D341Med (cell line): ENCODE measurements at regions not wholly inside any gene's neighbourhood (a gene's known extent, or its start where the extent isn't known, plus 50 kb on each side); places are given as distances from the start of the nearest gene placed in this dataset.
"Not testable (repeated sequence)": the region's sequence is repeated elsewhere in the genome, so short reads cannot be mapped to it uniquely, and the experiment has no call there.

Experiments used
- DNase-seq: peaks from one replicate; pipeline ENCODE4 v3.0.0; 2012; ENCODE audit warnings: low spot score

GRCh38 chr13:48844676-48845075 lies 131.0 kb upstream of the FNDC3A start:
- DNase-seq = no peak

DNA sequence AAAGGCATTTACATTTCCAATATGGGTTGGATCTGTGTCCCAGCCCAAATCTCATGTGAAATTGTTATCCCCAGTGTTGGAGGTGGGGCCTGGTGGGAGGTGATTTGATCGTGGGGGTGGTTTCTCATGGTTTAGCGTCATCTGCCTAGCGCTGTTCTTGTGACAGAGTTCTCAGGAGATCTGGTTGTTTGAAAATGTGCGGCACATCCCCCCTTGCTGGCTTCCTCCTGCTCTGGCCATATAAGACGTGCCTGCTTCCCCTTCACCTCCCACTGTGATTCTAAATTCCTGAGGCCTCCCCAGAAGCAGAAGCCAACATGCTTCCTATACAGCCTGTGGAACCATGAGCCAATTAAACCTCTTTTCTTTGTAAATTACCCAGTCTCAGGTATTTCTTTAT lies 126.2 kb upstream of the FNDC3A start:
- DNase-seq = no peak

- DNase-seq = no peak
These were observed 124.0 kb upstream of the FNDC3A start for GRCh38 chr13:48851707-48852106.

DNA sequence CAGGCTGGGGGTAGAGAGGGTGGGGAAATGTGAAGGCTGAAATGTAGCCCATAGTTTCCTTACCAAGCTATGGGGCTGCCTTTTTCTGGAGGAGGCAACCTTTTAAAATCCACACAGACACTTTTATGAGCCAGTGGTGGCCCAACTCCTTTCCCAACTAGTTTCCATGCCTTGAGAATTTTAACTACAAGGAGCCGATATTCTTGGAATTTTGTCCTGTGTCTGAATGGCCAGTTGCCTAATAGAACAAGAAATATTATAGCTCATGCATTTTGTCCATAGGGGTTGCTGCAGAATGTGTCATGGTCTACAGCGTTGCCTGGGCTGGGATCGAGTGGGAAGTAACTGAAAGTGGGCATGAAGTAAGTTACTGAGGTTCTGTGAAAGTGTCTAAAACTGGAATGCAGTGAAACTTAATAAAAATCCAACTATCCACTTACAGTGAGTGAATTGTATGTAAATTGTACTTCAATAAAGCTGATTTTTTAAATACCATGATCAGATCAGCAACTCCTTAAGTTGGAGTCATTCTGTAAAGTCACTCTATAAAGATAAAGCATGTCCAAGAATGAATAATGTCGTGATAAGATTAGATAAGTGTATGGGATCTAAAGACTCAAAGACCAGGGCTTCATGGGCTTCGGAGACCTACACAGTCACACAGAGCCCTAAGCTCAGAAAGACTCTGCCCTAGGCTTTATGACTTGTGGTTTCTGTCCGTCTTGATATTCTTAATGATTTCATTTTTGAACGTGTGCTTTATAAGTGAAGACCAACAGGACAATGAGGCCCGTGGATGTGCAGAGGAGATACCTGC lies 122.6 kb upstream of the FNDC3A start:
- DNase-seq = no peak

DNA sequence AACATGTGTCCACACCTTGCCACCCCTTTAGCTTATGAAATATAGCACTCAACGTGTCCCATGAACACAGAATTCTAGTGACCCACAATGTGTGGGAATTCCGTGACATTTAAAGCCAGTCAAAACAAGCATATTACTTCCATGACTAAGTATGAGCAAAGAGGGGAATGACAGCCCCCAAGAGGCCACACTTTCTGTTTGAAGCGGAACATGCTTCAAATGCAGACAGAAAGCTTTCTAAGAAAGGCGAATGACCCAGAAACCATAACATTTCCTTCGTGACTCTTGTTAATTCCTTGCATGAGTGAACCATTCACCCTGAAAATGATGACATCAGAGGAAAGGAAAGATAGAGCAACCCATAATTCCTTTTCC lies 122.0 kb upstream of the FNDC3A start:
- DNase-seq = no peak

GRCh38 chr13:48857576-48857975 lies 118.1 kb upstream of the FNDC3A start:
- no peak for DNase-seq

- no peak for DNase-seq
These were observed 117.4 kb upstream of the FNDC3A start for GRCh38 chr13:48858122-48858902.

GRCh38 chr13:48859272-48860105 lies 116.2 kb upstream of the FNDC3A start:
- no peak for DNase-seq

DNA sequence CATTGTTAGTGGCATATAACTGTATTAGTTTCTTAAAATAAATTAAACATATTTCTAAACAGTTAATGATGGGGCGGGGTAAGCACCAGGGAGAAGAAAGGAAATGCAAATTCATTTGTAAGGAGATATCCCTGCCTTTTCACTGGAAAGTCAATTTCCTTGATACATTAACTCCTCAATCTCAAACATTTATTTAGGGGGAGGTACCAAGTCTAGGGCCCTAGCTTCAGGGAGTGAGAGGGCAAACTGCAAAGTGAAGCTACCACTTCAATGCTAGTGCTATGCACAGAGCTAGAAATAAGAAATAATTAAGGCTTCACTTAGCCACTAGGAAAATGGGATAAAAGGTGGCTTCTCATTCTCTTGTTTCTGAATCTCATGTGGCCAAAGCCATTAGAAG lies 115.3 kb upstream of the FNDC3A start:
- no peak for DNase-seq

- DNase-seq = no peak
These were observed 113.1 kb upstream of the FNDC3A start for GRCh38 chr13:48862572-48862971.

- no peak for DNase-seq
These were observed 111.6 kb upstream of the FNDC3A start for GRCh38 chr13:48864100-48864499.

- DNase-seq = no peak
These were observed 109.5 kb upstream of the FNDC3A start for GRCh38 chr13:48866249-48866648.

DNA sequence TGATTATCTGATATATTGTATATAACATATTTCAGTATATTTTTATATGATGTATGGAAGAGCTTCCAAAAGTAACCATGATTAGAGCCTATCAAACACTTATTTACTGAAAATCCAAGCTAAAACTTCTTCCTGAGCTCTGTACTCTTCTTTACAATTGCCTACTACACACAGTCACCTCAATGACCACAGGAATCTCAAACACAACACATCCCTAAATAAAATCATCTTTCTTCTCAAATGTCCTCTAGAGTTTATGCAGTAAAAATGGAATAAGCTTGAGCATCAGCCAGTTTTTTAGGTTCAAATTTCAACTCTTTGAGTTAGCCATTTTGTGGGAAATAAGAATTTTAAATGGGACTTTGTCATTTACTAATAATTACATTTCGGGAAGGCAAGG lies 102.6 kb upstream of the FNDC3A start:
- DNase-seq = no peak

GRCh38 chr13:48873587-48873986 lies 102.1 kb upstream of the FNDC3A start:
- DNase-seq = no peak

- DNase-seq = no peak
These were observed 101.5 kb upstream of the FNDC3A start for GRCh38 chr13:48874165-48874564.

DNA sequence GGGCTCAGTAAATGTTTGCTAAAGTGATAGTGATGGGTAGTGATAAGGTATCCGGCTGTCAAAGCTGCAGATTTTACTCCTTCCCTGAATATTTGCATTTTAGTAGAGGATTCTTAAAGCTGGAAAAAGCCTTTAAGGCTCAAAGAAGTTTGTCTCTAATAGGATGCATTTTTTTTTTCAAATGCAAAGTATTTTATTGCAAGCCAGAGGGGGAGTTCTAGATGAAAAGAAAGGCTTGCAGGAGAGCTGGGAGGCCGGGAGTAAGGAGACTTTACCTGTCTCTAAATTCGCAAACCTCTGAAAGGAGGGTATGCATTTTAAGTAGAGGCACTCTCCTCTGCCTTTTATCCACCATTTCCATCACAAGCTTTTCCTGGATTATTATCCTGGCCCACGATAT lies 100.7 kb upstream of the FNDC3A start:
- no peak for DNase-seq

DNA sequence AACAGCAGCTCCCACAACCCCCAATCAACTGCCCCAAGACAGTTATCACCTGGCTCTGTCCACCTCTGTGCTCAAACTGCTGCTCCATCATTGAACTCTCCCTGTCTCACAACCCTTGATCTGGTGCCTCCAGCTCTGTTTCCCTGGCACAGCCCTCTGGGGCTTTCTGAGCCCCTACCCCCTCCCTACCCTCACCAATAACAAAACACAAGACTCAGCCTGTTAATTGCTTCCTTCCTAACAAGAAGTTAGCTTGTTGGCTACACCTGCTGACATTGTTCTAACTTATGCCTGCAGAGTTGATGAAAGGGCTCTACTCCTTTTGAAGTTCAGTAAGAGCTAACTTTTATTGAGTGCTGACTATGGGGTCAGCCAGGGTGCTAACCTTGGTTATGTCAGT lies 99.4 kb upstream of the FNDC3A start:
- DNase-seq = no peak

GRCh38 chr13:48879432-48879831 lies 96.3 kb upstream of the FNDC3A start:
- no peak for DNase-seq

DNA sequence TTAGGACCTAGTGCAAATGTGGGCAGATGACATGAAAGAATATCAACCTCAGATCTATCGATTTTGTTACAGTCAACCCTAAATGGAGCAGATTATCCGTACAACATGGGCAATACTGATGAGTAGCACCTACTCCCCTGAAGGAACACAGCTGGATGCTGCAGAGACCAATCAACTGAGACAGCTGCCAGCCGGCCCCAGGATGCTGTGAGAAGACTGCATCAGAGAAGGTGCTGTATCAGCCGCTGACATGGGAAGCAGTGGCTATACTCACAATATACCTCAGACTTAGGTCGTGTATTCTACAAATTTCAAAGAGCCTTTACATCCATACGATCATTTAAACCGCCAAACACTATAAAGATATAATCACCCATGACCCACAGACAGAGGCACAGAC lies 95.9 kb upstream of the FNDC3A start:
- DNase-seq = no peak

DNA sequence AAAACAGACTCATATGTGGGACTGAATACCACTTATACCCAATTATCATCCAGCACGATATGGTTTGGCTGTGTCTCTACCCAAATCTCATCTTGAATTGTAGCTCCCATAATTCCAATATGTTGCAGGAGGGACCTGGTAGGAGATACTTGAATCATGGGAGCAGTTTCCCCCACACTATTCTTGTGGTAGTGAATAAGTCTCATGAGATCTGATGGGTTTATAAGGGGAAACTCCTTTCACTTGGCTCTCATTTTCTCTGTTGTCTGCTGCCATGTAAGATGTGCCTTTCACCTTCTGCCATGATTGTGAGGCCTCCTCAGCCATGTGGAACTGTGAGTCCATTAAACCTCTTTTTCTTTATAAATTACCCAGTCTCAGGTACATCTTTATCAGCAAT lies 91.9 kb upstream of the FNDC3A start:
- DNase-seq = not testable (repeated sequence)

- DNase-seq = no peak
These were observed 90.7 kb upstream of the FNDC3A start for GRCh38 chr13:48885027-48885395.

DNA sequence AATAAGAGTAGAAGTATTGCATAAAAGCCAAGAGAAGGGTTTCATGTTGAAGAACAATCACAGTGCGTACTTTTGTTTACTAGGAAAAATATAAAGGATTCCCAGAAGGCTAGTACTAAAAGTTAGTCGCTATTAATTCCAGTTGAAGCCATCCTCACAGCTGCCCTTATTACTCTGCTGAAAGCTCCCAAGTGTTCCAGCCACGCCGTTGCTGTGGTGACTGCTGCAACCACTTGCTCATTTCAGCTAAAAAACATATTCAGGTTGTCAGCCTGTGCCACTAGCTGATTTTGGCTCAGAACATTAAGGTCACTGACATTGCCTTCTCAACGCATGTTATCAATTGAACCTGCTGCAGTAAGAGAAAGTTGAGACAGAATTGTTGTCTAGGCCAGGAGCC lies 87.1 kb upstream of the FNDC3A start:
- DNase-seq = no peak

DNA sequence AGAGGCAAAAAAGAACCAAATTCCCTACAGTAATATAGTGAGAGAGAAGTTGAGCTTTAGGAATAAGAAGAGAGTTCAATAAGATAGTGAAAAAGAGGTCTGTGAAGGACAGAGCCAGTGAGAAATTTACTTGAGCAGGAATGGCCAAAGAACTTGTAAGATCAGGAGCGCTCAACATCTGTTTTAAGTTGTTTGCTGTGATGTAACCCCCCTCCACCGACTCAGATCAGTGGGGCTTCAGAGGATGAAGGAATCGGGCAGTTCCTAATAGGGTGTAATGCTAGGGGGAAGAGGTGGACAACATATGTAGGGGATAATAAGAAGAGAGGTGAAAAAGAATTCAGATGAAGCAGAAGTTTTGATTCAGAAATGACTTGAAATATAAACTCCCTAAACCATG lies 85.3 kb upstream of the FNDC3A start:
- DNase-seq = no peak
